ENCODE measurements at regions not wholly inside any gene's neighbourhood (a gene's known extent, or its start where the extent isn't known, plus 50 kb on each side); places are given as distances from the start of the nearest gene placed in this dataset.
A peak's percentile ranks its signal among the peaks of the same experiment; 100 is the strongest.
"Not testable (repeated sequence)": the region's sequence is repeated elsewhere in the genome, so short reads cannot be mapped to it uniquely, and the experiment has no call there.

GRCh38 chr3:98701071-98701675 is 62.0 kb upstream of the ST3GAL6 start:
- no peak overlapping the region for H3K4me3 ChIP-seq (replicated peaks; ENCODE audit: low read depth, low read length)
- no peak for DNase-seq (ENCODE audit: low read depth)
- no peak for TF ChIP-seq CTCF (IDR thresholded peaks at IDR 0.05; ENCODE audit: low read length, missing control alignments)

- no peak overlapping the region for H3K4me3 ChIP-seq (replicated peaks; ENCODE audit: low read depth, low read length)
- TF ChIP-seq CTCF (IDR thresholded peaks at IDR 0.05; ENCODE audit: low read length, missing control alignments) = no peak
- peak; percentile 10 for DNase-seq (ENCODE audit: low read depth)
Observed at GRCh38 chr3:98702166-98702565, 61.0 kb upstream of the ST3GAL6 start.

- no peak for DNase-seq (ENCODE audit: low read depth)
- TF ChIP-seq CTCF (IDR thresholded peaks at IDR 0.05; ENCODE audit: low read length, missing control alignments) = no peak
- no peak overlapping the region for H3K4me3 ChIP-seq (replicated peaks; ENCODE audit: low read depth, low read length)
Observed at GRCh38 chr3:98705212-98705611, 57.9 kb upstream of the ST3GAL6 start.

- peak; percentile 28 for TF ChIP-seq CTCF (IDR thresholded peaks at IDR 0.05; ENCODE audit: low read length, missing control alignments)
- H3K4me3 ChIP-seq (replicated peaks; ENCODE audit: low read depth, low read length) = no peak overlapping the region
- DNase-seq (ENCODE audit: low read depth) = peak; percentile 35
Observed at GRCh38 chr3:98705694-98706093, 57.4 kb upstream of the ST3GAL6 start.

GRCh38 chr3:98708681-98709080 is 54.5 kb upstream of the ST3GAL6 start:
- DNase-seq (ENCODE audit: low read depth) = not testable (repeated sequence)

GRCh38 chr3:98709441-98709840 is 53.7 kb upstream of the ST3GAL6 start:
- no peak for TF ChIP-seq CTCF (IDR thresholded peaks at IDR 0.05; ENCODE audit: low read length, missing control alignments)
- DNase-seq (ENCODE audit: low read depth) = no peak
- H3K4me3 ChIP-seq (replicated peaks; ENCODE audit: low read depth, low read length) = no peak overlapping the region

More at GRCh38 chr3:98708681-98709080, 54.5 kb upstream of the ST3GAL6 start:
- not testable (repeated sequence) for H3K4me3 ChIP-seq (replicated peaks; ENCODE audit: low read depth, low read length)

- no peak for TF ChIP-seq CTCF (IDR thresholded peaks at IDR 0.05; ENCODE audit: low read length, missing control alignments)
- no peak for DNase-seq (ENCODE audit: low read depth)
- H3K4me3 ChIP-seq (replicated peaks; ENCODE audit: low read depth, low read length) = no peak overlapping the region
Observed at GRCh38 chr3:98710067-98710659, 53.0 kb upstream of the ST3GAL6 start.

Data from fibroblast of pulmonary artery (primary cell).